Loucy (cell line): ENCODE measurements at regions not wholly inside any gene's neighbourhood (a gene's known extent, or its start where the extent isn't known, plus 50 kb on each side); places are given as distances from the start of the nearest gene placed in this dataset.

Experiments
- EZH2phosphoT487 ChIP-seq: fragments of 200-600 bp; IDR thresholded peaks from 2 replicates; pipeline ENCODE4 v1.6.1; 2018; ENCODE audit warnings: antibody characterized with exemption, mild to moderate bottlenecking, moderate library complexity, borderline replicate concordance
- TF ChIP-seq, protein P1 (sequence below): fragments of 200-600 bp; sonication (generic); conservative IDR thresholded peaks from 2 replicates; pipeline ENCODE4 v1.5.1; 2014; ENCODE audit warnings: mild to moderate bottlenecking, antibody characterized with exemption, low read length

DNA sequence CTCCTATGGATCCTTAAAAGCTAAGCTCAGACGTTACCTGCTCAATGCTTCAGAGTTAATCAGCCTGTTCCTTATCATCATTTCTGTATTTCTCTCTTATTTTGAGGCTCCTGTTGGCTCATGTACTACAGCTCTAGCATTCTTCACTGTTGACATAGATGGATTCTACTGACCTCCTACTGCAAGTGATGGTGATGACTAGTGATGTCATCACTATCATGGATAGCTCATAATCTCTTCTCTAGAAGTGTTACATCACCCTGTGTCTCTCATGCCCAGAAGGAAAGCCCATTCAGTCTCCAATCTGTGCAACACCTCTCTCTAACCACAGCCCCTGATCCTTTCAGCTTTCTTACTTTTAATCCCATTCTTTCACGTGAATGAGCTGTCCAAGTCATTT is 168.2 kb upstream of the DPT start:
- TF ChIP-seq, protein P1, sequence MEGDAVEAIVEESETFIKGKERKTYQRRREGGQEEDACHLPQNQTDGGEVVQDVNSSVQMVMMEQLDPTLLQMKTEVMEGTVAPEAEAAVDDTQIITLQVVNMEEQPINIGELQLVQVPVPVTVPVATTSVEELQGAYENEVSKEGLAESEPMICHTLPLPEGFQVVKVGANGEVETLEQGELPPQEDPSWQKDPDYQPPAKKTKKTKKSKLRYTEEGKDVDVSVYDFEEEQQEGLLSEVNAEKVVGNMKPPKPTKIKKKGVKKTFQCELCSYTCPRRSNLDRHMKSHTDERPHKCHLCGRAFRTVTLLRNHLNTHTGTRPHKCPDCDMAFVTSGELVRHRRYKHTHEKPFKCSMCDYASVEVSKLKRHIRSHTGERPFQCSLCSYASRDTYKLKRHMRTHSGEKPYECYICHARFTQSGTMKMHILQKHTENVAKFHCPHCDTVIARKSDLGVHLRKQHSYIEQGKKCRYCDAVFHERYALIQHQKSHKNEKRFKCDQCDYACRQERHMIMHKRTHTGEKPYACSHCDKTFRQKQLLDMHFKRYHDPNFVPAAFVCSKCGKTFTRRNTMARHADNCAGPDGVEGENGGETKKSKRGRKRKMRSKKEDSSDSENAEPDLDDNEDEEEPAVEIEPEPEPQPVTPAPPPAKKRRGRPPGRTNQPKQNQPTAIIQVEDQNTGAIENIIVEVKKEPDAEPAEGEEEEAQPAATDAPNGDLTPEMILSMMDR: no peak
- TF ChIP-seq EZH2phosphoT487: no peak
